ENCODE measurements at regions not wholly inside any gene's neighbourhood (a gene's known extent, or its start where the extent isn't known, plus 50 kb on each side); places are given as distances from the start of the nearest gene placed in this dataset.

GRCh38 chr4:178068136-178068535 lies 625.9 kb upstream of the AGA start:
- TF ChIP-seq CTCF (IDR thresholded peaks at IDR 0.05) (no peak), POLR2A (IDR thresholded peaks at IDR 0.05) (no peak)
